ENCODE measurements at regions not wholly inside any gene's neighbourhood (a gene's known extent, or its start where the extent isn't known, plus 50 kb on each side); places are given as distances from the start of the nearest gene placed in this dataset.

DNA sequence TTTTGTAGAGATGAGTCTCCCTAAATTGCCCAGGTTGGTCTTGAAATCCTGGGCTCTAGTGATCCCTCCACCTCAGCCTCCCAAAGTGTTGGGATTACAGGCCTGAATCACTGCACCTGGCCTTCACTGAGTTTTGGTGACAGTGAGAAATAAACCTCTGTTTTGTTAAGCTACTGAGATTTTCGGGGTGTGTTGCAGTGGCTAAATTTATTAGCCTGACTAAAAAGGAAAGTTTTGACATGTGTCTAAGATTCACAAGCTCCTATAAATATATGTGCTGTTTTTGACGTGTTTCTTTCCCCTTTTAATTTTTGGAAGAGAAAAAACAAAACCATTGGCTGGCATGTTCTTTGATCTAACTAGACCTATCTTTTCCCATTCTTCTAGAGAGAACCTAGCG is 190.5 kb upstream of the MC4R start:
- DNase-seq (ENCODE audit: low read depth) = no peak
- no peak overlapping the region for H3K4me3 ChIP-seq (ENCODE audit: low read depth, low read length)
- TF ChIP-seq POLR2A (IDR thresholded peaks at IDR 0.05; ENCODE audit: extremely low read depth, insufficient read length) (no peak), MYC (IDR thresholded peaks at IDR 0.05; ENCODE audit: low read depth, low read length) (no peak)
- TF ChIP-seq, protein P1, sequence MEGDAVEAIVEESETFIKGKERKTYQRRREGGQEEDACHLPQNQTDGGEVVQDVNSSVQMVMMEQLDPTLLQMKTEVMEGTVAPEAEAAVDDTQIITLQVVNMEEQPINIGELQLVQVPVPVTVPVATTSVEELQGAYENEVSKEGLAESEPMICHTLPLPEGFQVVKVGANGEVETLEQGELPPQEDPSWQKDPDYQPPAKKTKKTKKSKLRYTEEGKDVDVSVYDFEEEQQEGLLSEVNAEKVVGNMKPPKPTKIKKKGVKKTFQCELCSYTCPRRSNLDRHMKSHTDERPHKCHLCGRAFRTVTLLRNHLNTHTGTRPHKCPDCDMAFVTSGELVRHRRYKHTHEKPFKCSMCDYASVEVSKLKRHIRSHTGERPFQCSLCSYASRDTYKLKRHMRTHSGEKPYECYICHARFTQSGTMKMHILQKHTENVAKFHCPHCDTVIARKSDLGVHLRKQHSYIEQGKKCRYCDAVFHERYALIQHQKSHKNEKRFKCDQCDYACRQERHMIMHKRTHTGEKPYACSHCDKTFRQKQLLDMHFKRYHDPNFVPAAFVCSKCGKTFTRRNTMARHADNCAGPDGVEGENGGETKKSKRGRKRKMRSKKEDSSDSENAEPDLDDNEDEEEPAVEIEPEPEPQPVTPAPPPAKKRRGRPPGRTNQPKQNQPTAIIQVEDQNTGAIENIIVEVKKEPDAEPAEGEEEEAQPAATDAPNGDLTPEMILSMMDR (IDR thresholded peaks at IDR 0.05; ENCODE audit: low read depth, low read length) = no peak
- TF ChIP-seq, protein P2, sequence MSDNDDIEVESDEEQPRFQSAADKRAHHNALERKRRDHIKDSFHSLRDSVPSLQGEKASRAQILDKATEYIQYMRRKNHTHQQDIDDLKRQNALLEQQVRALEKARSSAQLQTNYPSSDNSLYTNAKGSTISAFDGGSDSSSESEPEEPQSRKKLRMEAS (IDR thresholded peaks at IDR 0.05; ENCODE audit: low read depth, low read length) = no peak

DNA sequence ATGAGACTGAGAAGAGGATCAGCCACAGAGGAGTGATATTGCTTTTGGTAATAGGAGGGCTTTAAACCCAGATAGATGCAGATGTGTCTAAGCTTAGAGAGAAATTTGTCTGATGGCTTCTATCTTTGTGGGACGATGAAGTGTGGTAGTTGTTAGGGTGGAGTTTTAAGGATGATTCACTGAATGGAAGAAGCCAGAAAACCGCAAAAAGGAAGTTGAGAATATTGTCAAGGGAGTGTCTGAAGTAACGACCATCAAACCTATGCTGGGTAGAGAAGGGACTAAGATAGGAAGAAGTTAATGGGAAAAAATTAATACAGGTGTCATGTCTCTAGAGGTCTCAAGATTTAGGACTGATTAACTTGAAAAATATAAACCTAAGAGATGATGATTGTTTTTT is 195.6 kb upstream of the MC4R start:
- TF ChIP-seq MYC (IDR thresholded peaks at IDR 0.05; ENCODE audit: low read depth, low read length) (no peak), POLR2A (IDR thresholded peaks at IDR 0.05; ENCODE audit: extremely low read depth, insufficient read length) (no peak)
- TF ChIP-seq, protein P1 (IDR thresholded peaks at IDR 0.05; ENCODE audit: low read depth, low read length) = no peak
- TF ChIP-seq, protein P2 (IDR thresholded peaks at IDR 0.05; ENCODE audit: low read depth, low read length) = no peak
- peak; percentile 81 for DNase-seq (ENCODE audit: low read depth)
- no peak overlapping the region for H3K4me3 ChIP-seq (ENCODE audit: low read depth, low read length)

DNA sequence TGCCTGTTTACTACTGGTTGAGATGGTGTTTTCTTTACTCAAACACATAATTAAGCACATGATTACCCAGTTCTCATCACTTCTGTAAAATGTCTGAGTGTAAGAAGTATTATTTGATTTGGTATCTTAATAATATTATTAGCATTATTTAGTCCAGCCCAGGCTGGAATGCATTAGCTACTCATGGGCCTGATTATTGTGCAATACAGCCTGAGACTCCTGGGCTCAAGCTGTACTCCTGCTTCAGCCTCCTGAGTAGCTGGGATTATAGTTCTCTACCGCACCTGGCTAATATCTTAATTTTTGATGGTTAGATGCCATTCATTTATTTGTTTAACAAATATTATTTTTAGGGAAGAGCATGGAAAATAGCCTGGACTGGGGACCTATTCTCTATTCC is 197.6 kb upstream of the MC4R start:
- no peak for DNase-seq (ENCODE audit: low read depth)
- no peak overlapping the region for H3K4me3 ChIP-seq (ENCODE audit: low read depth, low read length)
- TF ChIP-seq, protein P1 (IDR thresholded peaks at IDR 0.05; ENCODE audit: low read depth, low read length) = no peak
- TF ChIP-seq POLR2A (IDR thresholded peaks at IDR 0.05; ENCODE audit: extremely low read depth, insufficient read length) = no peak
- TF ChIP-seq, protein P2 (IDR thresholded peaks at IDR 0.05; ENCODE audit: low read depth, low read length) = no peak
- TF ChIP-seq MYC (IDR thresholded peaks at IDR 0.05; ENCODE audit: low read depth, low read length) = no peak

DNA sequence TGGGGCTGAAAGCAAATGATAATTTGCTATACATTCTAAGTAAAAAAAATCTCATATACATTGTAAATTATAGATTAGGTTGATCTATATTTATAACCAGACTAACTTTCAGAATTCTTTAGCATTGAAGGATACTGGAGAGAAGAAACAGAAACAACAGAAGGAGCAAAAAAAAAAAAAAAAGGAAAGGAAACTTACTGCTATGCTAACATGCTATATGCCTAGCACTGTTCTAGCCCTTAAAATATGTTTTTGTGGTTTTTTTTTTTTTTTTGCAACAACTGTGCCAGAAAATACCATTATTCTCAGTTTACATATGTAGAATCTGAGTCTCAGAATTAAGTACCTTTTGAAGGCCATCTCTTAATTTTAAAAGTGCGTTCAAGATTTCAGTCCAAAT is 204.9 kb upstream of the MC4R start:
- no peak for DNase-seq (ENCODE audit: low read depth)
- H3K4me3 ChIP-seq (ENCODE audit: low read depth, low read length) = no peak overlapping the region
- no peak for TF ChIP-seq MYC (IDR thresholded peaks at IDR 0.05; ENCODE audit: low read depth, low read length)

DNA sequence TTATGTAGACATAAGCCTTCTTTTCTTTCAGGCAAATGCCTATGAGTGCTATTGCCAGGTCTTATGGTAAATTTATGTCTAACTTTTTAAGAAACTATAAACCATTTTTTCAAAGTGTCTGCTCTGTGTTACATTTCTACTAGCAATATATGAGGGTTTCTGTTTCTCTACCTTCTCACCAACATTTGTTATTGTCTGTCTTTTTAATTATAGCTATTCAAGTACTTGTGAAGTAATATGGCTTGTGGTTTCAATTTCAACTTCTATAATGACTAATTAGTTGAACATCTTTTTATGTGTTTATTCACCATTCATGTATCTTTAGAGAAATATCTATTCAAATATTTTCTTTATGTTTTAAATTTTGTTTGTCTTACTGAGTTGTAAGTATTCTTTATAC is 213.1 kb upstream of the MC4R start:
- TF ChIP-seq POLR2A (IDR thresholded peaks at IDR 0.05; ENCODE audit: extremely low read depth, insufficient read length) = no peak
- TF ChIP-seq MYC (IDR thresholded peaks at IDR 0.05; ENCODE audit: low read depth, low read length) = no peak
- TF ChIP-seq, protein P1 (IDR thresholded peaks at IDR 0.05; ENCODE audit: low read depth, low read length) = no peak
- TF ChIP-seq, protein P2 (IDR thresholded peaks at IDR 0.05; ENCODE audit: low read depth, low read length) = no peak
- no peak for DNase-seq (ENCODE audit: low read depth)
- no peak overlapping the region for H3K4me3 ChIP-seq (ENCODE audit: low read depth, low read length)

DNA sequence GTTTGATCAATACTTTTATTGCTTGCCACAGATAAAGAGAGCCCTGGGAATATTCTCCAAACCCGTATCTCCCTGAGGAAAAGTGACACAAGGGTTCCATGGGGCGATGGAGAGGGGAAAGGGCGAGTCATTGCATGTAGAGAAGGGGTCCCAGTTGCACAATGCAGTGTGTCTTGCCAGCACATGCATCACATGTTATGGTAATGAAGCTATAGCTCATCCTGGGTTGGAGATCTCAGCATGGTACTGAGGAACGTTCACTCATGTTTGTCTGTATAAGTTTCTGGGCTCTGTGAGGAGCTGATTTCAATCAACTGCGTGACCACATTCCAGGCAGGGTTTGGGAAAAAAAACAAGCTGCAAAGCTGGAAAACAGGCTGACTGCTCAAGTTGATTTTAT is 220.7 kb upstream of the MC4R start:
- no peak for TF ChIP-seq MYC (IDR thresholded peaks at IDR 0.05; ENCODE audit: low read depth, low read length)
- TF ChIP-seq POLR2A (IDR thresholded peaks at IDR 0.05; ENCODE audit: extremely low read depth, insufficient read length) = no peak
- TF ChIP-seq, protein P1 (IDR thresholded peaks at IDR 0.05; ENCODE audit: low read depth, low read length) = no peak
- TF ChIP-seq, protein P2 (IDR thresholded peaks at IDR 0.05; ENCODE audit: low read depth, low read length) = no peak
- no peak overlapping the region for H3K4me3 ChIP-seq (ENCODE audit: low read depth, low read length)
- DNase-seq (ENCODE audit: low read depth) = no peak

All from NB4 (cell line).